Ovary (tissue), 3 donors: ENCODE measurements at regions not wholly inside any gene's neighbourhood (a gene's known extent, or its start where the extent isn't known, plus 50 kb on each side); places are given as distances from the start of the nearest gene placed in this dataset.

Source experiments
- EP300 ChIP-seq: sonication (generic); formaldehyde crosslinking; IDR thresholded peaks from one replicate; pipeline ENCODE4 v1.6.1; 2017; ENCODE audit warnings: antibody characterized with exemption
- TF ChIP-seq, protein P1 (sequence below), 3 donors: fragments of 450-650 bp in 2 of 3; fragments of 200-600 bp in 1 of 3; IDR thresholded peaks; one replicate each; pipeline versions ENCODE4 v1.5.1 to v1.8.0; 2016 to 2022; ENCODE audit warnings: antibody characterized with exemption in 3 of 3, mild to moderate bottlenecking in 1 of 3
- donor health status: DM: no; HTN: no; CAD: no.

DNA sequence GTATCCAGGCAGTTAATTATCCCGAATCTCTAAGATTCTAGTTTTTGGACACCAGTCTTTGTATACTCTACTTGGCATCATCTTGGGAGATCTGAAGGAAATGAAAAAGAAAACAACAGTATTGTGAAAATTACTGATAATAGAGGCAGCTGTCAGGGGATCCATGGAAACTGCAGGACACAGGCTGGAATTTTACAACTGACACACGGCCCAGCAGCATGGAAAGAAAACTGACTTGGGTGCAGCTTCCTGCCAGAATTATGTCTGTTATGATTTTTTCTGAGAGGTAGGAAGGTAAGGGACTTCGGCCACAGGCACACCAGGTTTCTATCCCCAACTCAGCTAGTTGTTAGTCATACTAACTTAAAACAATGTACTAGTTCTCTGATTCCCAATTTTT is 57.7 kb upstream of the ERBB4 start:
- TF ChIP-seq, protein P1, sequence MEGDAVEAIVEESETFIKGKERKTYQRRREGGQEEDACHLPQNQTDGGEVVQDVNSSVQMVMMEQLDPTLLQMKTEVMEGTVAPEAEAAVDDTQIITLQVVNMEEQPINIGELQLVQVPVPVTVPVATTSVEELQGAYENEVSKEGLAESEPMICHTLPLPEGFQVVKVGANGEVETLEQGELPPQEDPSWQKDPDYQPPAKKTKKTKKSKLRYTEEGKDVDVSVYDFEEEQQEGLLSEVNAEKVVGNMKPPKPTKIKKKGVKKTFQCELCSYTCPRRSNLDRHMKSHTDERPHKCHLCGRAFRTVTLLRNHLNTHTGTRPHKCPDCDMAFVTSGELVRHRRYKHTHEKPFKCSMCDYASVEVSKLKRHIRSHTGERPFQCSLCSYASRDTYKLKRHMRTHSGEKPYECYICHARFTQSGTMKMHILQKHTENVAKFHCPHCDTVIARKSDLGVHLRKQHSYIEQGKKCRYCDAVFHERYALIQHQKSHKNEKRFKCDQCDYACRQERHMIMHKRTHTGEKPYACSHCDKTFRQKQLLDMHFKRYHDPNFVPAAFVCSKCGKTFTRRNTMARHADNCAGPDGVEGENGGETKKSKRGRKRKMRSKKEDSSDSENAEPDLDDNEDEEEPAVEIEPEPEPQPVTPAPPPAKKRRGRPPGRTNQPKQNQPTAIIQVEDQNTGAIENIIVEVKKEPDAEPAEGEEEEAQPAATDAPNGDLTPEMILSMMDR (IDR thresholded peaks at IDR 0.05): no peak
- no peak for TF ChIP-seq EP300
